ENCODE measurements at regions not wholly inside any gene's neighbourhood (a gene's known extent, or its start where the extent isn't known, plus 50 kb on each side); places are given as distances from the start of the nearest gene placed in this dataset.

DNA sequence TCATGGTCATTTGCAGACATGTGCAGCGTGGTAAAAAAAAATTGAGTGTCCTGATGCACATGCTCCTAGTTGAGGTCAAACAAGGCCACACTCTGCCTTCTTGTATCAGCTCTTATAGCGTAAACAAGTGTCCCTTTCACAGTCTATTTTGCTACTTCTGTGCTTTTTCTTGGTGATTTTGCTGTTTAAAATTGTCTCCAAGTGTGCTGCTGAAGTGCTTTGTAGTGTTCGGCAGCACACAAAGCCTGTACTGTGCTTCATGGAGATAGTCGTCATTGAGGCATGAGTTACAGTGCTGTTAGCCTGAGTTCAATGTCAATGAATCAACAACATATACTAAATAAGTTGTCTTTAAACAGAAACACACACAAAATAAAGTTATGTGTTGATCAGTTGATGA lies 690.4 kb upstream of the MEF2C start:
- no peaks in the 10 kb centered on the region for H3K4me1 ChIP-seq
- H3K27me3 ChIP-seq: no peaks in the 10 kb centered on the region
- no peak for DNase-seq (ENCODE audit: low spot score in 2 of 2)
- TF ChIP-seq, protein P1, sequence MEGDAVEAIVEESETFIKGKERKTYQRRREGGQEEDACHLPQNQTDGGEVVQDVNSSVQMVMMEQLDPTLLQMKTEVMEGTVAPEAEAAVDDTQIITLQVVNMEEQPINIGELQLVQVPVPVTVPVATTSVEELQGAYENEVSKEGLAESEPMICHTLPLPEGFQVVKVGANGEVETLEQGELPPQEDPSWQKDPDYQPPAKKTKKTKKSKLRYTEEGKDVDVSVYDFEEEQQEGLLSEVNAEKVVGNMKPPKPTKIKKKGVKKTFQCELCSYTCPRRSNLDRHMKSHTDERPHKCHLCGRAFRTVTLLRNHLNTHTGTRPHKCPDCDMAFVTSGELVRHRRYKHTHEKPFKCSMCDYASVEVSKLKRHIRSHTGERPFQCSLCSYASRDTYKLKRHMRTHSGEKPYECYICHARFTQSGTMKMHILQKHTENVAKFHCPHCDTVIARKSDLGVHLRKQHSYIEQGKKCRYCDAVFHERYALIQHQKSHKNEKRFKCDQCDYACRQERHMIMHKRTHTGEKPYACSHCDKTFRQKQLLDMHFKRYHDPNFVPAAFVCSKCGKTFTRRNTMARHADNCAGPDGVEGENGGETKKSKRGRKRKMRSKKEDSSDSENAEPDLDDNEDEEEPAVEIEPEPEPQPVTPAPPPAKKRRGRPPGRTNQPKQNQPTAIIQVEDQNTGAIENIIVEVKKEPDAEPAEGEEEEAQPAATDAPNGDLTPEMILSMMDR (IDR thresholded peaks at IDR 0.05): no peak
- TF ChIP-seq EP300 (IDR thresholded peaks at IDR 0.05): no peak
- H3K27ac ChIP-seq: no peak overlapping the region
- H3K4me3 ChIP-seq: no peak overlapping the region
- H3K9me3 ChIP-seq: no peaks in the 10 kb centered on the region
- 95% methylated on average over 4 of the region's 4 CpGs for WGBS
- no peaks in the 10 kb centered on the region for H3K36me3 ChIP-seq

DNA sequence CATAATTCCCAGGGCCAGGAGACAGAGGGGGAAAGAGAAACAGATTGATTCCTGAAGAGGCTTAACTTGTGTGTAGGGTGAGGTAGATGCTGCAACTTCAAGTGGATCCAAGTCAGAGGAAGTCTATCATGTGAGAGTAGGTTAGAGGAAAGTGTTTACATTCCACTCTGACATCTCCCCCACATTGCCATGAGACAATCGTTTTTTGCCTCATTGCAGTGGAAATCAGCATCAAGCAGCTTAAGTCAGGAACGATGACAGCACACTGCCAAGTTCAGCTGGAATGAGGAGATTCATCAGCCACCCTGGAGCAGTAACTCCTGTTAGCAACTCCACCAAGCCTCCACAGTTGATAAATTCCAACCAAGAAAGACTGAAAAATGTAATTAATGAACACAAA lies 689.7 kb upstream of the MEF2C start:
- no peaks in the 10 kb centered on the region for H3K9me3 ChIP-seq
- no peak overlapping the region for H3K27ac ChIP-seq
- WGBS: 32% methylated on average over 2 of the region's 2 CpGs
- H3K4me3 ChIP-seq: no peak overlapping the region
- H3K4me1 ChIP-seq: no peaks in the 10 kb centered on the region
- no peaks in the 10 kb centered on the region for H3K27me3 ChIP-seq
- no peaks in the 10 kb centered on the region for H3K36me3 ChIP-seq
- no peak for DNase-seq (ENCODE audit: low spot score in 2 of 2)
- TF ChIP-seq POLR2A (IDR thresholded peaks at IDR 0.05) (no peak), EP300 (IDR thresholded peaks at IDR 0.05) (no peak), POLR2AphosphoS5 (IDR thresholded peaks at IDR 0.05) (no peak)
- TF ChIP-seq, protein P1 (IDR thresholded peaks at IDR 0.05): no peak

DNA sequence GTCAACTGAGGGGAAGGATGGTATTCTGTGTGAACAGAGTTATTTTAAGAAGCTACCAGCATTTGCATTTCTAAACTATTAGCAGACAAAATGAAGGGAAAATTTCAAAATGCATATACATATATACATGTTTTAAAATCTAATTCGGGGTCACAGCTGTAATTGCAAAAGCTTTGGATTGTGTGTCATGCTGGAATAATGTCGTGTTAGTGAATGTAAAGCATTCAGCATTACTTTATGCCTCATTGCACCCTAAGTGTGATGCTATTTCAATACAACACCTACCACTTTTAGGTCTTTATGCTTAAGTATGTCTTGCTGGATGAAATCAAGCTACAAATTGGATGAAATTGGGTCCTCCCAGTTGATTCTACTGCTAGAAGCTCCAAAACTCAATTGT lies 687.6 kb upstream of the MEF2C start:
- TF ChIP-seq EP300 (IDR thresholded peaks at IDR 0.05): no peak
- no peak for TF ChIP-seq POLR2AphosphoS5 (IDR thresholded peaks at IDR 0.05)
- TF ChIP-seq, protein P1 (IDR thresholded peaks at IDR 0.05): no peak
- TF ChIP-seq POLR2A (IDR thresholded peaks at IDR 0.05): no peak
- no peak overlapping the region for H3K27ac ChIP-seq
- DNase-seq (ENCODE audit: low spot score in 2 of 2): no peak
- no peaks in the 10 kb centered on the region for H3K4me1 ChIP-seq
- no peaks in the 10 kb centered on the region for H3K36me3 ChIP-seq
- H3K27me3 ChIP-seq: no peaks in the 10 kb centered on the region
- H3K9me3 ChIP-seq: no peaks in the 10 kb centered on the region
- H3K4me3 ChIP-seq: no peak overlapping the region
- WGBS: 92% methylated on average over 2 of the region's 2 CpGs

DNA sequence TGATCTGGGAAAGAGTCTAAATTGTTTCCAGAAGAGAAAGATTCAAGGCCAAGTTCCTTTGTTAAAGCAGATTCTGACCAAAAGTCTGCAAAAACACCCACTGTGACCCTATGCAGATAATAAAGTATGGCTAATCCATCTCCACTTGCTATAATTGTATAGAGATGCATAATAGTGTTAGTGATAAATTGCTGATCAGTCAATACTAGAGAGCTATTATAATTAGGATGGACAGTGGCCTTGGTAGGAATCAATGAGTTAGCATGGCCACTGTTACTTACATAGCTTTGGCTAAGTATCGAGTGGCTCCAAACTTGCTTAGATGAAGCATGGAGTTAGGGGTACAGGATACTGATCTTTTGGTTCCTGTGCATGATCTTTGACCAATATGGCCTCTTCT lies 683.4 kb upstream of the MEF2C start:
- no peaks in the 10 kb centered on the region for H3K9me3 ChIP-seq
- H3K36me3 ChIP-seq: no peaks in the 10 kb centered on the region
- no peaks in the 10 kb centered on the region for H3K27me3 ChIP-seq
- TF ChIP-seq, protein P1 (IDR thresholded peaks at IDR 0.05): no peak
- TF ChIP-seq POLR2AphosphoS5 (IDR thresholded peaks at IDR 0.05) (no peak), EP300 (IDR thresholded peaks at IDR 0.05) (no peak), POLR2A (IDR thresholded peaks at IDR 0.05) (no peak)
- H3K4me1 ChIP-seq: no peaks in the 10 kb centered on the region
- DNase-seq (ENCODE audit: low spot score in 2 of 2): no peak
- WGBS: 89% methylated on average over 1 of the region's 1 CpG
- no peak overlapping the region for H3K27ac ChIP-seq
- no peak overlapping the region for H3K4me3 ChIP-seq

DNA sequence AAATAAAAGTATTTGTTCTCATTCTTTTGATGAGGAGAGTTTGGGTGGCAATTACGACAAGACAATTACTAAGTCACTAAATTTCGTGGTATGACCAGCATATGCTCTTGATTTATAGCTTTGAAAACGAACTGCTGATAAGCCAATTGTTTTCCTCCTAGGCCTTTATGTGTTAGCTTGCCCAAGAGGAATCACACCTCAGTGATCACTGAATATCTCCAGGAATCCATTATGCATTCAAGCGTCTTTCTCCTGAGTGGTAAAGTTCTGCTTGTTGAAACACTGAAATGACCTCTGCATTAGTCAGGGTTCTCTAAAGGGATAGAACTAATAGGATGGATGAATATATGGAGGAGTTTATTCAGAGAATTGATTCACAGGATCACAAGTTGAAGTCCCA lies 677.7 kb upstream of the MEF2C start:
- DNase-seq (ENCODE audit: low spot score in 2 of 2): no peak
- H3K27ac ChIP-seq: no peak overlapping the region

More for the DNA sequence above, 677.7 kb upstream of the MEF2C start:
- no peaks in the 10 kb centered on the region for H3K9me3 ChIP-seq
- H3K4me3 ChIP-seq: no peak overlapping the region
- no peaks in the 10 kb centered on the region for H3K36me3 ChIP-seq
- TF ChIP-seq POLR2AphosphoS5 (IDR thresholded peaks at IDR 0.05): no peak
- TF ChIP-seq POLR2A (IDR thresholded peaks at IDR 0.05): no peak
- TF ChIP-seq EP300 (IDR thresholded peaks at IDR 0.05): no peak
- TF ChIP-seq, protein P1 (IDR thresholded peaks at IDR 0.05): no peak
- H3K27me3 ChIP-seq: no peaks in the 10 kb centered on the region
- 75% methylated on average over 4 of the region's 4 CpGs for WGBS
- H3K4me1 ChIP-seq: no peaks in the 10 kb centered on the region
